ENCODE measurements at regions not wholly inside any gene's neighbourhood (a gene's known extent, or its start where the extent isn't known, plus 50 kb on each side); places are given as distances from the start of the nearest gene placed in this dataset.

DNA sequence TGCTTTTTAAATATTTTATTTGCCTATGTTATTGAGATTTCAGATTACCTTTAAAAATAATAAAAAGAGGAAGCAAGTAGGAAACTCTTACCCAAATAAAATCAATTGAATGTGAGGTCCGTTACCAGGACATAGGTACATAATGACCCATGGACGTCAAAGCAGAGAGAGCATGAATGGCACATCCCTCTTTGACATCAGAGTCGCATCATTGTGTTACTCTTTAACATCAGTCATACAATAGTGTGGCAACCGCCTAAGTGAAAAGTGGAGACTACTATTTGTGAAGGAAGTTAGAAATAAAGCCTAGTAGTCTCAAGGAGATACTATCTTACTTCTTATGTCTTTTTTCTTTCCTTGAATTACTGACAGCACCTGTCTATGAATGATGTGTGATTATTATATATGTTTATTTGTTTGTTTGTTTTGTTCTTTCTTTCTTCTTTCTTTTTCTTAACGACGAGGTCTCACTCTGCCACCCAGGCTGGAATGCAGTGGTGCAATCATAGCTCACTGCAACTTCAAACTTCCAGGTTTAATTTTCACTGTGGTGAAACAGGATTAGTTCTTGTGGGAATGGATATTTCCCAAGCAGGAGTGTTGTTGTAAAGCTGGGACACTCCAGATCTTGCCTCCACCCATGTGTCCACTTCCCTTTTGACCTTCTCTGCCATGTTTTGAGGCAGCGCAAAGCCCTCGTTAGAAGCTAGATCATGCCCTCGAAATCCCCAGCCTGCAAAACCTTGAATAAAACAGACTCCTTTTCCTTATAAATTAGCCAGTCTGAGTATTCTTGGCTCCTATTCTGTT lies 407.2 kb upstream of the NETO1 start:
- DNase-seq: no peak

DNA sequence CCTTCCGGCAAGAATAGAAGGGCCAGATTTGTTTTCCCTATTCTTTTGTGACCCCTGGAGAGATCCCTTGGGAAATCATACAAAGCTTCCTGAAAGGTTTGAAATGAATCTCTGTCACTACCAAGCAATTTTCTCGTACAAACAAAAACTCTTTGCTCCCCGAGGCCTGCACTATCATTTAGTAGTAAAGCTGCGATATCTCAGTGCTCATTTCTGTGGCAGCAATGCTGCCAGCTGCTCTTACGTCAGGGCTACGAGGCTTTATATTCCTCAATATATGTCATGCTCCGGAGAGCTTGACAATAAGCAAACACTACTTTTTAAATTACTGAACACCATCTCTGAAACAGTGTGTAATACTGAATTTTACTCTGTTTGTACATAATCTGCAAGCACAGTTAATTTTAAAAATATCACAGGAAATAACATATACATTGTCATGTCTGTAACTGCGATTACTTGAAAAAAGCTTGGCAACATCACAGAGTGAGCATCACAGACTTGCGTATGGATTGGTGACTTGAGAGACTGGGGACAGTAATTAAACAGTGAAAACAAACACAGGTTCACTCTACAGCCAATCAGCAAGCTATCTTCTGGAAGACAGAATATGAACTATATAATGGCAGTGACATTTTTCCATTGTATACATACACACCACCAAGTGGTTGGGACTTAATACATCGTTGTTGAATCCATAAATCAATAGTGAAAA lies 403.3 kb upstream of the NETO1 start:
- no peak for DNase-seq

DNA sequence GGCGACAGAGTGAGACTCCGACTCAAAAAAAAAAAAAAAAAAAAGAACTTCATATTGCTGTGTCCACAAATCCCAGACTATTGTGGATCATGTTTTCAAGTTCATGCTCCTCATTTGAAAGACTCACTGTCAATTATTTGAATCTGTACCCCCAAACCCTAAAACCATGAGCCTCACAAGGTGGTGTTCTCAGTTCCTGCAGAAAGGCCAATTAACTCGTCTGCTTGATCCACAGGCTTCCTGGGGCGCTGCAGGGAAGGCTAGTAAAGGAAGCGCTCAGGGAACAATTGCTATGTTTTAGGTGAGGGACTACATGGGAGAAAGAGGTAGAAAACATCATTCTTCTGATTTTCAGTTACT lies 396.8 kb upstream of the NETO1 start:
- no peak for DNase-seq

DNA sequence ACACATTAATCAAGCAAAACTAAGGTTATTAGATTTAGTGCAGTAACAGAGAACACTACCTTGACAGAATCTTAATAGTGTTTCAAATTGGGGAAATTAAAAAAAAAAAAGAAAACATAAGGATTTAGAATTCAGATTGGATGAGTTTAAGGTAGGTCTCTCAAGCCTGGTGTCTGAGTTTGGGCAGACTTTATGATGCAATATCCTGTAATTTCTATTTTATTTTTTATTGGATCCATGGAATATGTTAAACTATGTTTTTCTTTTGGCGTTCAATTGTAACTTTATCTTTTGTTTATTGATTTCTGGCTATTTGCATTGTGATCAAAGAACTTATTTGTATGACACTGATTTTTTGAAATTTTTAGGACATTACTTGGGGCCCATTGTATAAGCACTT lies 394.1 kb upstream of the NETO1 start:
- DNase-seq: no peak

DNA sequence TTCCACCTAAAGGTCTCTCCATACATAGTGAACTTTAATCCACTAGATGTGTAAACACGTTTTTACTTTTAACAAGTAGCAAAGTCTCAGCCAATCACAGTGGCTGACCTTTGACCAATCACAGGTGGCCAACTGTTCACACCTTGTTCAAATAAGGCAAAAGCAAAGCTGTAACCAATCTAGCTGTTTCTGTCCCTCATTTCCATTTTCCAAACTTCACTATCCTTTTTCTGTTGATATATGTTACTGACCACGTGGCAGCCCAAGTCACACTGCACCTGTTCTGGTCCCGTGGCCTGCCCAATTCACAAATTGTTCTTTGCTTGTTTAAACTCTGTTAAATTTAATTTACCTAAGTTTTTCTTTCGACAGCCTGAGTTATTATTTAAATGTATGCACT lies 393.5 kb upstream of the NETO1 start:
- no peak for DNase-seq

DNA sequence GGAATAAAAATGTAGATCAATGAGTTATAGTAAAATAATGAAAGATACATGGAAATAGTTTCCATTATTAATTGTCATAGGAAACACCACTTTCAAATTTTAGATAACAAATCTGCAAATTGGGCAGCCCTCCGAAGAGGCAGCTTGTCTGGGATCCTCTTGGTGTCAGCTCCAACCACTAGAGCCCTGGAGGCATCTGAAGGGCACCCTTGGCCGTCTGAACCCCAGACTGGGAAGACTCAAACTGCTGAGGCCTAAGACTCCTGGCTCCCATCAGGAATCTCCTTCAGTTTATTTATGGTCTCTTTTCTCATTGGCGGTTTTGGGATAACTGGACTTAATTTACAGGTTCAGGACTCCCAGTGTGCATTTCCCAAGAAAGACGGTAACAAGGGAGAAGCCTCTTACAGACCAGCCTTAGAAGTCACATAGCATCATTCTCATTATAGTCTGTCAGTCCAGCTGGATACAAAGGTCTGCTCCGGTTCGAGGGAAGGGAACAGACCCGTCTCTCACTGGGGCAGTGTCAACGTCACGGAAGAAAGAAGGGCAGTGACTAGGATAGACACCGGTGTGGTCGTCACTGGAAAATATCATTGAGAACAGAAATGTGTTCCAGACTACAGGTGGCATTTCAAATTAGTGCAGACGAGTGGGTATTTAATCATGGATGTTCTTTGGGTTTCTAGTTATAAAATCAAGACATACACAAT lies 390.7 kb upstream of the NETO1 start:
- DNase-seq: no peak

DNA sequence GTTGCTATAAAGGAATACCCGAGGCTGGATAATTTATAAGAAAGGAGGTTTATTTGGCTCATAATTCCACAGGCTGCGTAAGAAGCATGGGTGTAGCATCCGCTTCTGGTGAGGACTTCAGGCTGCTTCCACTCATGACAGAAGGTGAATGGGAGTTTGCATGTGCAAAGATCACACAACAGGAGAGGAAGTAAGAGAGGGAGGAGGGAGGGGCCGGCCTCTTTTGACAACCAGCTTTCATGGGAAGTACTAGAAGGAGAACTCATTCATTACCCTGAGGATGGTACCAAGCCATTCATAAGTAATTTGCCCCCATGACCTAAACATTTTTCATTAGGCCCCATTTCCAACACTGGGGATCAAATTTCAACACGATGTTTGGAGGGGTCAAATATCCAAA lies 386.8 kb upstream of the NETO1 start:
- no peak for DNase-seq

DNA sequence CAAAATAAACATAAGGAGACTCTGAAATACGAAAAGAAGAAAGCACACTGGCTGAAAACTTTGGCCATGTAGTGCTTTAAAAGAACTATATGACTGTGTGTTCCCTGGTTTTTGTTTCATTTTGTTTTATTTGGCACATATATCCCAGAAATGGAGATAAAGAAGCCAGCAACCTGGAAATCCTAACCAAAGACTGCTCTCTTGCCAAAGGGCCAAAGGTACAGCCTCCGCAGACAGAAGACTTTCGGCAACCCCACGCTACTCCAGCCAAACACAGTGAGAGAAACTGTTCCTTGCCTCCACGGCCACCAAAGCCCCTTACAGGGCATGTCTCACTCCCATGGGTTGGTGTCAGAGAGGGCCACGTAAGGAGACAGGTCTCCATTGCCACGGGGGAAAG lies 381.2 kb upstream of the NETO1 start:
- no peak for DNase-seq

DNA sequence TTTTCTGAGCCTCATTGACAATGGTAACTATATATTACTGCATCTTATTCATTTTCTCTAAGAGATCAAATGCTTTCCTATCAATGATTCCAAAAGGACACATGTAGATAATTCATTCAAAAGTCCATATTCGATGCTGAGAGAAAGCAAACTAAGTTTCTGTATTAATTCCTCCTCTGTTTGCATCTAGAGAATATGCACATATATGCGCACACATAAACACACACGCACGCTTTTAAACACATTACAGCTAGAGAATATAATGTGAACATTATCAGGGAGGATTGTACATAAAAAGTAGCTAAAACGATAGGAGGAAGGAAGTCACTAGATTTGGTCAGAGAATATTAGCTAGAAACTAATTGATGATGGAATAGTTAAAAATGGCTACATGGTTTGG lies 379.0 kb upstream of the NETO1 start:
- DNase-seq: no peak

DNA sequence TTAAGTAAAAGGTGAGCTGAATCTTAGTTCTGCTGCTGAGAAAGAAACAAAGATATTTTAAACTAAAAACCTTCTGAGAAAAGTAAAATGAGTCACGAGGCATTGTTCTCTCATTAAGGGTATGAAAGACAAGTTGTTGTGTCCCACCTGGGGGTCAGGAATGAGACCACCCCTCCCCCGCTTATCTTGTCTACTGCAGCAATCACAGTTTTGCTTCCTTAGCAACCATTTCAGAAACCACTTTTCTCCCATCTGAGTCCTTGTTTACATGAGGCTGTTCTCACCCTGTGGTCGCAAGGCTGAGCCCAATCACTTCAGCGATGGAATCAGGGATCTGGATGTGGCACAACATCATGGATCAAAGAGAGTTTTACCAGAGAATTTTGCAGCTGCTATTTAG lies 377.6 kb upstream of the NETO1 start:
- DNase-seq: no peak

DNA sequence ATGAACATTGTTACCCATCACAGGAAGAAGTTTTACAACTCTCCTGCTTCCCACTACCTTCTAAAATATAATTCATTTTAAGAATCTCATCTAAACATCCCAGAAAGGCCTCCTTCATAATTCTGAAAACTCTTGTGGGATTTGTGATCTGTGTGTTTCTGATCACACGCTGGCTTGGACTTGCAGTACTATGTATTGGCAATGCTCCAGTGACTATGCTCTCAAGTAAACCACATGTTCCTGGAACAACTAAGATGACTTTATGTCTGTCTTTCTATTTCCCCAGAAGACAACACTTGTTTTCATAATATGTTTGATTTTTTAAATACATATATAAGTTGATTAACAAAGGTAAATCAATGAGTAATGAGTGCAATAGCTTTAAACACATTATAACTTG lies 376.6 kb upstream of the NETO1 start:
- DNase-seq: no peak

DNA sequence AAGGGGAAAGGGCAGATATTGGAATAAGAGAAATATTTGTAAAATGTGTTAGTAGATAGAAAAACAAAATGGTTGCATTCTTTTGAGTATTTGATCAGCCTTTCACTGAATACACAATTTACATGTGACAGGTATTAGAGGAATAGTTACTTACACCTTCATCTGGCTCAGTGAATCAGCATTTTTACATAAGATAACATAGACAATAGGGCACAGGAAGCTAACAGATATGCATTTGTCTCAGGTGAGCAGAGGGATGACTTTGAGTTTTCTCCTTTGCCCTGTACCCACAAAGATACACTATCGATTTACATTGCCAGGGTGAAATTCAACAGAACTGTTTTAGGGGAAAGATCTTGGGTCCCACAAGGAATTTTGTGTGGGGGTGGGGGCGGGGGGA lies 373.1 kb upstream of the NETO1 start:
- no peak for DNase-seq

DNA sequence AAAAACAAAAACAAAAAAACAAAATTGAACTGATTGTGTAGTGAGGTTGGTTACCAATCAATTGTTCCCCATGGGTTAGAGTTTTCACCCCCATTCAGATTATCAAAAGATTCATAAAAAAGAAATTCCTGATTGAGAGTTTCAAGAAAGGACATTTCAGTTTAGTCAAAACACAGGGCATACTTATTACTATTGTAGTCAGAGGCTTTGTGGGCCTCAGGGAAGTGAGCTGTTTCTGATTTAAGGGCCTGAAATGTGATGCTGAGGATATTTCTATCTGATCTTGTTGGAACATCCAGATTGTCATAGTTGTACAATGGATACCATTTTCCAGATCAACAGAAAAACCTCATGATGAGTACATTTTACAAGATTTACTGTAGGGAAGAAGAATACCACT lies 368.1 kb upstream of the NETO1 start:
- DNase-seq: no peak

DNA sequence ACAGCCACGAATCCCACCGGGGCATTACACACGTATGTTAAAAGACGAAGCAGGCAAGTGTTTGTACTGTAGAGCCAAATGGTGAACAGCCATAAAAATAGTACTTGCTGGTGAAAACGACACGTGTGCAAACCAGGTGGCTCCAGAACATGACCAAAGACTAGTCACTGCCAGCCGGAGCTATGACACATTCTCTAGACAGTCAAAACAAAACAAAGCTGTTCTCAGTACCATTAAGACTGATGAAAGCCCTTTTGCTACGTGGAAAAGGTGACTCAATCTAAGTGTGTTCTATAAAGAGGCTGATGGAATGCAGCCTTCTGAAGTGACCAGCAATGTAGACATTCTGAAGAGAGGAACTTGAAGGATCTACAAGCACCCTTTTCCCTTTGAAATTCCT lies 367.7 kb upstream of the NETO1 start:
- DNase-seq: no peak

DNA sequence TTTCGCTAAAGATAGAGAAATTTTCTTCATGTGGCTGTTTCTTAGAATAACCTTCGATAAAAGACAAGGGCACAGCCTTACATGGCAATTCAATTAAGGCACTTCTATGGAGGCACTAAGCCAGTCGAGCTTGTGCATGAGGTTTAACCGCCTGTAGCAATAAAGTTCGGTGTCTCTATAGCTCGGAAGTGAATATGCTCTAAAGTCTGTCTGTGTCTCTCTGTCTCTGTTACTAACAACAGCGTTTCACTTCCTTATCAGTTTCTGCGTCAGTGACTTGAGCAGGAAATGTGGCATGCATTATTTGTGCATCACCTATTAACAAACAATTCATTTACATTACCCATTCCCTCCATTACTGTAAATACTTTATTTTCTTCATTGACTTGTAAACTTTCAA lies 365.1 kb upstream of the NETO1 start:
- DNase-seq: no peak

DNA sequence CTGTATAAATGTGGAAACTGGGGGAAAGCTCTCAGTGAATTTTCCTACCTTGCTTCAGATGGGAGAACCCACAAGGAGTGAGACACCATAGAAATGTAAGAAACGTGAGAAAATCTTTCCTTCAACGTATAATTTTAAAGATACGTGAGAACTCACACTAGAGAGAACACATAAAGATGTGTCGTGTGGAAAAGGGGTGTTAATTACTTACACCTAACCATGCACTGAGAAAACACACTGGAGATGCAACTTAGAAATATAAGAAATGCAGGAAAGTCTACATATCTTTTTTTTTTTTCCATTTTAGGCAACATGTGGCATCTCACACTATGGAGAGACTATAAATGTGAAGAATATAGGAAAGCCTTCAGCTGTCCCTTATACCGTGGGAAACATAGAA lies 352.9 kb upstream of the NETO1 start:
- DNase-seq: no peak

DNA sequence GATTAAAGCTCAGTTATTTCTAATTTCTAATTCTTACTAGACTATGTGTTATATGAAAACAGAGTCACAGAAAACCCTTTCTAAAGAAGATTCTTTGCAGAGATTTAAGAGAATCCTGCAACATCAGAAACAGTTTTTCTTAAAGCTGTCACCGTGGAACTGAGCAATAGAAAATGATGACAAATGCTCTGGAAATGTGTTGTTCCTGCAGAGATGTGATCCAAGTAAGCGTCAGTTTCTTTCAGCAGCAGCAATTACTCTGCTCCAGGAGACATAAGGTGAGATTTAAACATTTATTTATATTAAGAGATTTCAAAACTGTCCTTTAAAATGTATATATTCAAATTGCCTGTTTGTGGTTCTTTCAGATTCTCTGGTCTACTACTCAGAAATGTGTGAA lies 350.5 kb upstream of the NETO1 start:
- no peak for DNase-seq

DNA sequence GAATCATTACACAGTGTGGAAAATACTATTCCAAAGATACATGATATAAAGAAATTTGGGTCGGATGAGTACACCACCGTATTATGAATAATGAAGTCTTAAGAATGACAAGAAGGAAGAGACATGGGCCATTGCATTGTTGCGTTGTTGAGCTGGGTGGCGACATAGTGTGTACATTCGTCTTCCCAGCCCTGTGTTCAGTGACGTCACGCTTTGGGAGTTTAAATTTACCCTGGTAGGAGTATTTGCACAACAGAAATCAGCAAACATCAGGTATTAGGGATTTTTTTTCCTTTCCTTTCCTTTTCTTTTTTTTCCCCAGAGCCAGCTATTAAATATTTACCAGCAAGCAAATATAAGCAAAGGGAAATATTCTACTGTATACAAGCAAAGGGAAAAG lies 347.2 kb upstream of the NETO1 start:
- DNase-seq: no peak

DNA sequence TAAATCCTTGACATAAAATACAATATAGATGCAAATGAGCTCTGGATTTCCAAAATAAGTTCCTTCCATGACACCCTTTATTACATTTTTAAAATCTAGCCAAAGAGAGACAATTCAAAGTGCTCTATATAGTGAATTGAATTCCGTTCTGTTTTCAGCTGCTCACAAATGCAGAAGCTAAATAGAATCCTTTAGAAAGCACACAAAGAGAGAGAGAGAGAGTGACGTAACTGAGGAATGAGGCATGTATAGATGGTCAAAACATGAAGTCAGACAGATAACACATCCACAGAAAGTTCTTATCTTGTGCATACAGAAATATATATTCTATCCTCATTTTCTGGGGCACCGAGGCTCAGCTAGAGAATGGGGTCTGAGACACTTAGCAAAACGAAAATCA lies 344.7 kb upstream of the NETO1 start:
- DNase-seq: no peak

DNA sequence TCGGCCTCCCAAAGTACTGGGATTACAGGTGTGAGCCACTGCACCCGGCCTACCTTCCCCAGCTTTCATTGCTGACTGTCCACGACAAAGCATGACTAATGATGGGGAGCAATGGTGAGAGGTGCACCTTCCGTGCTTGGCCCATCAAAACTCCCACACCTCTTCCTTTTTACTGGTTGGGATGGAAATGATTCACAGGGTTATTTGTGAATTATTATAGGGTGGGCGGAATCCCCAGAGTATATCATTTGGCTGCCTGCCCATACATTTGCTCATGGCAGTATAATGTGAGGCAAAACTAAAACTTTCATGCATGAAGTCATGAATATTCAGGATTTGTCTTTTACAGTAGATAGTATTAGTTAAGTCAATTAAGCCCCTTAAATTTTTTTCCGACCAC lies 334.2 kb upstream of the NETO1 start:
- DNase-seq: no peak

DNA sequence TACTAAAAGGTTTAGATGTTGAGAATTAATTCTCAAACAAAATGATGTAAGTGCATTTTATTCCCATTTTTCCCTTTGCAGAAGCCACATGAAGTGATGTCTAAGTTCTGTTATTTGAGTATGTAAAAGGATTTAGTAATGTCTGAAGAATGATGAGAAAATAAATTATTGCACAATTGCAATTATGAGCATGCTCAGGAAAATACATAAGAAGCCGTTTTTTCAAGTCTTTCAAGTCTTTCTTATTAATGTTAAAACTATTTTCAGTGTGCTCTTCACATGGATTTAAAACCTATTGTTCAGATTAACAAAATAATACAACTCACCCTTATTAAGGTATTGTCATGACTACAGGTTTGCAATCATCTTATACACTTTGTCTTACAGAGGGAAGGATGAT lies 331.4 kb upstream of the NETO1 start:
- no peak for DNase-seq

DNA sequence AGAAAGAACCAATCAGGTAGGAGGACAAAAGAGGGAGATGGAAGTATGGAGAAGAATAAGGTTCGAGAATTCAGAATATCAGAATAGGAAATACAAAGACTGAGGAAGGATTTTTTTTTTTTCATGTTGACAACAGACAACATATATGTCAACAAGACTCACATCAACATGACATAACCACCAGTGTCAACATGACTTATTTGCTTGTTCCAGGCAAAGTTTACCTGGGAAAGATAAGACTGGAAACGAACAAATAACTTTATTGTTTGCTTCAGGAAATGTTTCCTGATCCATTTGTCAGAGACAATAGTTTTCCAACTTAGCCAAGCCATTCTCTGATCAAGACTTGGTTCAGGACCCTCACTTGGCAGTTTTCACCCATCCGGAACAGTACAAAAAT lies 321.9 kb upstream of the NETO1 start:
- no peak for DNase-seq

DNA sequence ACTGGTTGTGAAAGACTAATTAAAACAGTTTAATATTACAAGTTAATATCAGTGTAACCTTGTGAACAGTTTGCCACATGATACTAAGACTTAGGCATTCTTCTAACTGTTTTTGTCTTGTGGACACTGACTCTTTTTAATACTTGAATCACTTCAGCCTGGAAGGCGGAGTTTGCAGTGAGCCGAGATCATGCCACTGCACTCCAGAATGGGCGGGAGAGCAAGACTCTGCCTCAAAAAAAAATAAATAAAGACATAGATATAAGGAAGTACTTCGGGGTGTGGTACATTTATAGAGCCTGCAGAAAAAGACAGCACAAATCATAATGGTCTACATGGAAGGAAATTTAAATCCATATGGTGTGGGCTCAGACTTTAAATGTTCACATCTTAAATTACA lies 300.4 kb upstream of the NETO1 start:
- DNase-seq: no peak

DNA sequence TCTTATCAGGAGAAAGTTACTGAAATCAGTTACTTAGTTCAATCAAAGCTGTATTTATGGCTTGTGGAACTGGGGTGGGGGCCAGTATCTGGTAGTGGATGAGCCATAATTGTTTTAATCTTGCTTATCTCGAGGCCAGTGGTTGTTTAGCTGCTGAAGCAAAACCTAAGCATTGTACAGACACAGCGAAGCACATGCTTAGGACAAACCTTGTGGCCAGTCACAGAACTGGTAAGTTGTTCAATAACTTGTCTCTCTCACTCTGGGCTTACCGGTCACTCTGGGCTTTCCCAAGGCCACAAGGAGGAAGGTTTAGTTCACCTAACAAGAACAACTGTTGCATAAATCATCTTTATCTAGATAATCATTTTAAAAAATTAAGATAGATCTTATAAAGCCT lies 296.6 kb upstream of the NETO1 start:
- no peak for DNase-seq

Data from CD4-positive, alpha-beta T cell treated with Interleukin-12 subunit alpha and Interleukin-12 subunit beta, for 1 hour (primary cell).